ENCODE measurements at regions not wholly inside any gene's neighbourhood (a gene's known extent, or its start where the extent isn't known, plus 50 kb on each side); places are given as distances from the start of the nearest gene placed in this dataset.

DNA sequence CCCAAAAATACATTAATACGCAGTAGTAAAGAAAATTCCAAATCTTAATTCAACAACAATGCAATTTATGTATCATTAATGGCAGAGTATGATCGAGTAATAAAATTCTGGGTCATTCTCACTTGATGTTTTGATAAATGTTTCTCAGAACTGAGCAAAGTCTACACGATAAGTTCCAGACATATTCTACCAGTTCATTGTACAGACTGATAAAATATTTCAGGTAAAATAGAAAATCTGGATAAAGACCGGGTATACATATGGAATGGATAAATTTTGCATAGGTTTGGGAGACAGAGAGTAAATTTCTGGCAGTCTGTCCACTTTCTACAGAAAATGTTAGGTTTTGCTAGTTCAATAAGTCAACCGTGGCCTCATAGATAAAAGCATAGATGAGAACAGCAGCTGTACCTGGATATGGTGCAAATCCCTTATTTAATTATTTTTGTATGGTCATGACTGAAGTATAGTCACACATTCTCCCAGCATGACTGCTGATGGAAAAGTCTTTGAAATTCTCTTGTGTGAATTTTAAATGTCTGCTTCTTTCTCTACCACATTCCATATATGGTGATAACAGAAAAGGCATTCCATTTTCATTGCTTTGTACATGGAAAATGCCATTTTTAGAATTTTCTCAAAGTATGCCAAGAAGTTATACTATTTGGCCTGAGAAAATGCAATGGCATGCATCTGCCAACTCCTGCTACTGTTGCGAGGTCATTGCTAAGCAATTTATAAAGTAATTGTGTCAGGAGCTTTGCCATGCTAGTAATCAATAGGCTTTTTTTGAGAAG lies 301.9 kb upstream of the ARSJ start:
- TF ChIP-seq, protein P1, sequence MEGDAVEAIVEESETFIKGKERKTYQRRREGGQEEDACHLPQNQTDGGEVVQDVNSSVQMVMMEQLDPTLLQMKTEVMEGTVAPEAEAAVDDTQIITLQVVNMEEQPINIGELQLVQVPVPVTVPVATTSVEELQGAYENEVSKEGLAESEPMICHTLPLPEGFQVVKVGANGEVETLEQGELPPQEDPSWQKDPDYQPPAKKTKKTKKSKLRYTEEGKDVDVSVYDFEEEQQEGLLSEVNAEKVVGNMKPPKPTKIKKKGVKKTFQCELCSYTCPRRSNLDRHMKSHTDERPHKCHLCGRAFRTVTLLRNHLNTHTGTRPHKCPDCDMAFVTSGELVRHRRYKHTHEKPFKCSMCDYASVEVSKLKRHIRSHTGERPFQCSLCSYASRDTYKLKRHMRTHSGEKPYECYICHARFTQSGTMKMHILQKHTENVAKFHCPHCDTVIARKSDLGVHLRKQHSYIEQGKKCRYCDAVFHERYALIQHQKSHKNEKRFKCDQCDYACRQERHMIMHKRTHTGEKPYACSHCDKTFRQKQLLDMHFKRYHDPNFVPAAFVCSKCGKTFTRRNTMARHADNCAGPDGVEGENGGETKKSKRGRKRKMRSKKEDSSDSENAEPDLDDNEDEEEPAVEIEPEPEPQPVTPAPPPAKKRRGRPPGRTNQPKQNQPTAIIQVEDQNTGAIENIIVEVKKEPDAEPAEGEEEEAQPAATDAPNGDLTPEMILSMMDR (IDR thresholded peaks at IDR 0.05), result no peak
- no peak for TF ChIP-seq POLR2A (IDR thresholded peaks at IDR 0.05)
- DNase-seq, result no peak

DNA sequence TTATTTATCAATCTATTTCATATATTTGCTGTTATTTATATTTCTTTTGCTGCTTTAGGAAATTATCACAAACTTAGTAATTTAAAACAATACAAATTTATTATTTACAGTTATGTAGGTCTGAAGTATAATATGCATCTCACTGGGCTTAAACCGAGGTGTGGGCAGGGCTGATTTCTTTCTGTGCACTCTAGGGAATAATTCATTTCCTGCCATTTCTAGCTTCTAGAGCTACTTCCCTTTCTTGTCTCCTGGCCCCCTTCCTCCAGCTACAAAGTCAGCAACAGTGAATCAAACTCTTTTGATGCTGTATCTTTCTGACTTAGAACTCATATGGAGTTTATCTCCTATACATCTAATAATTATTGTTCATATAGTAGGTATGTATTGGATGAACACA lies 303.5 kb upstream of the ARSJ start:
- Histone ChIP-seq H3K4me3 (no peak overlapping the region), H3K36me3 (no peaks in the 10 kb centered on the region), H3K9me3 (no peaks in the 10 kb centered on the region), H3K27me3 (no peaks in the 10 kb centered on the region), H3K27ac (no peak overlapping the region), H3K4me1 (no peaks in the 10 kb centered on the region)
- TF ChIP-seq POLR2A (IDR thresholded peaks at IDR 0.05), result no peak
- TF ChIP-seq, protein P1 (IDR thresholded peaks at IDR 0.05), result no peak
- no peak for DNase-seq

More for the DNA sequence above, 301.9 kb upstream of the ARSJ start:
- H3K27ac ChIP-seq, result no peak overlapping the region
- H3K4me1 ChIP-seq, result no peaks in the 10 kb centered on the region
- H3K27me3 ChIP-seq, result no peaks in the 10 kb centered on the region
- H3K9me3 ChIP-seq, result no peaks in the 10 kb centered on the region
- no peaks in the 10 kb centered on the region for H3K36me3 ChIP-seq
- no peak overlapping the region for H3K4me3 ChIP-seq

DNA sequence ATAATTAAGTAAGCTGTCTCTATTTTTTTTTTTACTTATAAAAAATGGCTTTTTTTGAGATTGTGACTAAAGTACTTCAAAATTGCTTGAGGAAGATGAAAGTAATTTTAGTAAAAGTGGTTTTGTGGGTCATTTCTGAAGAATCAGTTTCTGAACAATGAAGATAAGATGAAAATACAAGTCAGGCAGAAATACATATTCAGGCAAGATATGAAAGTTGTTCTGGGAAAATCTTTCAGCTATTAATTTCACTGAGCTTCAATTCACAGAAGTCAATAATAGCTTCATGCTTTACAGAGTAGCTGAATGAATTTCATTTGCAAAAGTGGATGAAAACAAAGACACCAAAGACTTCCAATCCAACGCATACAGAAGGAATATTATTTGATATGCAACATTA lies 305.2 kb upstream of the ARSJ start:
- DNase-seq, result no peak
- no peaks in the 10 kb centered on the region for H3K36me3 ChIP-seq
- TF ChIP-seq, protein P1 (IDR thresholded peaks at IDR 0.05), result no peak
- no peak for TF ChIP-seq POLR2A (IDR thresholded peaks at IDR 0.05)
- H3K4me3 ChIP-seq, result no peak overlapping the region
- H3K4me1 ChIP-seq, result no peaks in the 10 kb centered on the region
- no peak overlapping the region for H3K27ac ChIP-seq
- H3K9me3 ChIP-seq, result no peaks in the 10 kb centered on the region
- no peaks in the 10 kb centered on the region for H3K27me3 ChIP-seq

DNA sequence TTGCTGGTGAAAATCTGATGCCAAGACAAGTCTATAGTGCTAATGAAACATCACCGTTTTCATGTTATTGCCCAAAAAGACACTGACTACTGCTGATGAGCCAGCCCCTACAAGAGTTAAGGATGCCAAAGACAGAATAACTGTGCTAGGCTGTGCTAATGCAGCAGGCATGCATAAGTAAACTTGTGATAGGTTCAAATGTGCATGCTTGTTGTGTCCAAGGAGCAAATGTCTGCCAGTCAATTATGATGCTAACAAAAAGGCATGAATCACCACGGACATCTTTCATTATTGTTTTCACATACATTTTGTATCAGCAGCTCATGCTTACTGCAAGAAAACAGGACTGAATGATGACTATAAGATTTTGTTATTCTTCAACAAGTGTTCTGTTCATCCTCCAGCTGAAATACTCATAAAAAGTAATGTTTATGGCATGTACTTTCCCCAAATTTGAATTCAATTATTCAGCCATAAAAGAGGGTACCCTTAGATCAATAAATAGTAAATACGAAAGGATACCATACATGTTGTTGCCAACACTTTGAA lies 306.9 kb upstream of the ARSJ start:
- no peak for TF ChIP-seq POLR2A (IDR thresholded peaks at IDR 0.05)
- TF ChIP-seq, protein P1 (IDR thresholded peaks at IDR 0.05), result no peak

DNA sequence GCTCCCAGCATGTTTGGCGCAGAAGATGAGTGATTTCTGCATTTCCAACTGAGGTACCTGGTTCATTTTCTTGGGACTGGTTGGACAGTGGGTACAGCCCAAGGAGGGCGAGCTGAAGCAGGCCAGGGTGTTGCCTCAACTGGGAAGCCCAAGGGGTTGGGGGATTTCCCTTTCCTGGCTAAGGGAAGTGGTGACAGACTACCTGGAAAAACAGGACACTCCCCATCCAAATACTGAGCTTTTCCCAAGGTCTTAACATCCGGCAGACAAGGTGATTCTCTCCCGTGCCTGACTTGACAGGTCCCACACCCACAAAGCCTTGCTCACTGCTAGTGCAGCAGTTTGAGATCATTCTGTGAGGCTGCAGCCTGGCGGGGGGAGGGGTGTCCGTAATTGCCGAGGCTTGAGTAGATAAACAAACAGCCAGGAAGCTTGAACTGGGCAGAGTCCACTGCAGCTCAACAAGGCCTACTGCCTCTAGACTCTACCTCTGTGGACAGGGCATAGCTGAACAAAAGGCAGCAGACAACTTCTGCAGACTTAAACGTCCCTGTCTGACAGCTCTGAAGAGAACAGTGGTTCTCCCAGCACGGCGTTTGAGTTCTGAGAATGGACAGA lies 307.7 kb upstream of the ARSJ start:
- Histone ChIP-seq H3K27me3 (no peaks in the 10 kb centered on the region), H3K27ac (no peak overlapping the region), H3K4me1 (no peaks in the 10 kb centered on the region), H3K9me3 (no peaks in the 10 kb centered on the region), H3K36me3 (no peaks in the 10 kb centered on the region), H3K4me3 (no peak overlapping the region)
- DNase-seq, result peak in 2 of 3 donors; percentile 65 to 67
- TF ChIP-seq, protein P1 (IDR thresholded peaks at IDR 0.05), result no peak
- no peak for TF ChIP-seq POLR2A (IDR thresholded peaks at IDR 0.05)

More for the DNA sequence above, 306.9 kb upstream of the ARSJ start:
- Histone ChIP-seq H3K4me1 (no peaks in the 10 kb centered on the region), H3K9me3 (no peaks in the 10 kb centered on the region), H3K27me3 (no peaks in the 10 kb centered on the region), H3K4me3 (no peak overlapping the region), H3K27ac (no peak overlapping the region), H3K36me3 (no peaks in the 10 kb centered on the region)
- DNase-seq, result no peak
